Ascending aorta (tissue), 2 donors: ENCODE measurements at regions not wholly inside any gene's neighbourhood (a gene's known extent, or its start where the extent isn't known, plus 50 kb on each side); places are given as distances from the start of the nearest gene placed in this dataset.
"Not testable (repeated sequence)": the region's sequence is repeated elsewhere in the genome, so short reads cannot be mapped to it uniquely, and the experiment has no call there.

Experiments used
- DNase-seq, 2 donors: peaks; one replicate each; pipeline ENCODE4 v3.0.0-alpha.2; 2019; ENCODE audit warnings: low spot score in 2 of 2
- H3K27ac ChIP-seq, 2 donors: fragments of 200-600 bp; sonication (generic); one replicate each; pipeline ENCODE4 v1.5.1; 2016 to 2017; ENCODE audit warnings: mild to moderate bottlenecking in 1 of 2
- H3K27me3 ChIP-seq: fragments of 200-600 bp; sonication (generic); one replicate; pipeline ENCODE4 v1.5.1; 2017
- H3K36me3 ChIP-seq, 2 donors: fragments of 200-600 bp; sonication (generic); one replicate each; pipeline ENCODE4 v1.5.1; 2016
- H3K4me1 ChIP-seq, 2 donors: fragments of 200-600 bp; sonication (generic); one replicate each; pipeline ENCODE4 v1.5.1; 2016 to 2017; ENCODE audit warnings: mild to moderate bottlenecking in 1 of 2
- H3K4me3 ChIP-seq, 2 donors: fragments of 200-600 bp; sonication (generic); one replicate each; pipeline ENCODE4 v1.5.1; 2016 to 2017; ENCODE audit warnings: mild to moderate bottlenecking in 1 of 2
- H3K9me3 ChIP-seq, 2 donors: fragments of 200-600 bp; sonication (generic); one replicate each; pipeline ENCODE4 v1.5.1; 2016
- CTCF ChIP-seq, 3 experiments: fragments of 200-600 bp in 2 of 3; fragments of 450-650 bp in 1 of 3; sonication (generic) in 2 of 3; IDR thresholded peaks; one replicate each; pipeline ENCODE4 v1.5.1; 2016 to 2019; ENCODE audit warnings: antibody characterized with exemption in 3 of 3, mild to moderate bottlenecking in 1 of 3, moderate library complexity in 1 of 3
- intact Hi-C: fragments of 100-400 bp; cut with DNase I; formaldehyde crosslinking; loops from one replicate; pipeline ENCODE4 v1.15.1; 2023

GRCh38 chr13:81116461-81117282 lies 775.7 kb upstream of the SPRY2 start:
- DNase-seq: no peak
- H3K9me3 ChIP-seq: no peaks in the 10 kb centered on the region
- no peaks in the 10 kb centered on the region for H3K27me3 ChIP-seq
- no peak overlapping the region for H3K27ac ChIP-seq
- H3K4me1 ChIP-seq: no peaks in the 10 kb centered on the region
- H3K36me3 ChIP-seq: no peaks in the 10 kb centered on the region
- no peak for TF ChIP-seq CTCF (IDR thresholded peaks at IDR 0.05)
- no peak overlapping the region for H3K4me3 ChIP-seq
- intact Hi-C loops: no loop called here

GRCh38 chr13:81109026-81109425 lies 768.1 kb upstream of the SPRY2 start:
- no peak for DNase-seq
- intact Hi-C loops: no loop called here
- no peaks in the 10 kb centered on the region for H3K36me3 ChIP-seq
- no peaks in the 10 kb centered on the region for H3K27me3 ChIP-seq
- TF ChIP-seq CTCF (IDR thresholded peaks at IDR 0.05): no peak
- H3K9me3 ChIP-seq: no peaks in the 10 kb centered on the region
- no peak overlapping the region for H3K4me3 ChIP-seq
- no peak overlapping the region for H3K27ac ChIP-seq
- no peaks in the 10 kb centered on the region for H3K4me1 ChIP-seq

GRCh38 chr13:81106348-81106747 lies 765.4 kb upstream of the SPRY2 start:
- Histone ChIP-seq H3K27ac (no peak overlapping the region), H3K9me3 (no peaks in the 10 kb centered on the region), H3K4me3 (no peak overlapping the region), H3K27me3 (no peaks in the 10 kb centered on the region), H3K36me3 (no peaks in the 10 kb centered on the region), H3K4me1 (no peaks in the 10 kb centered on the region)
- no peak for DNase-seq
- intact Hi-C loops: no loop called here
- TF ChIP-seq CTCF (IDR thresholded peaks at IDR 0.05): no peak

- Histone ChIP-seq H3K27me3 (no peaks in the 10 kb centered on the region), H3K4me3 (no peak overlapping the region), H3K27ac (no peak overlapping the region), H3K9me3 (no peaks in the 10 kb centered on the region), H3K4me1 (no peaks in the 10 kb centered on the region), H3K36me3 (no peaks in the 10 kb centered on the region)
- no peak for DNase-seq
- no peak for TF ChIP-seq CTCF (IDR thresholded peaks at IDR 0.05)
- intact Hi-C loops: no loop called here
Observed at GRCh38 chr13:81104035-81104715, 763.2 kb upstream of the SPRY2 start.

- H3K4me3 ChIP-seq, H3K27ac ChIP-seq, DNase-seq, H3K27me3 ChIP-seq, H3K36me3 ChIP-seq, intact Hi-C loops, H3K4me1 ChIP-seq, H3K9me3 ChIP-seq: not testable (repeated sequence)
Observed at GRCh38 chr13:81102066-81102465, 761.1 kb upstream of the SPRY2 start.

GRCh38 chr13:81089371-81090157 lies 748.6 kb upstream of the SPRY2 start:
- no peak overlapping the region for H3K27ac ChIP-seq
- no peaks in the 10 kb centered on the region for H3K36me3 ChIP-seq
- no peaks in the 10 kb centered on the region for H3K9me3 ChIP-seq
- no peak for TF ChIP-seq CTCF (IDR thresholded peaks at IDR 0.05)
- DNase-seq: no peak
- no peaks in the 10 kb centered on the region for H3K4me1 ChIP-seq
- H3K4me3 ChIP-seq: no peak overlapping the region
- intact Hi-C loops: no loop called here
- no peaks in the 10 kb centered on the region for H3K27me3 ChIP-seq
